ENCODE measurements at regions not wholly inside any gene's neighbourhood (a gene's known extent, or its start where the extent isn't known, plus 50 kb on each side); places are given as distances from the start of the nearest gene placed in this dataset.

GRCh38 chr2:155109527-155109926 lies 411.0 kb downstream of the KCNJ3 start:
- Histone ChIP-seq H4K12ac (ENCODE audit: low read depth, low read length) (no peak overlapping the region), H3K36me3 (ENCODE audit: control insufficient read depth in 1 of 2, insufficient read depth in 2 of 2, low read length in 2 of 2) (peaks cover 0 to 1% of the 10 kb centered on the region in 2 experiments), H3K27ac (ENCODE audit: low read depth, low read length) (no peak overlapping the region), H3K23ac (ENCODE audit: low read length) (no peak overlapping the region), H3K14ac (ENCODE audit: low read length) (no peak overlapping the region), H3K79me2 (ENCODE audit: control insufficient read depth, insufficient read depth, low read length, poor library complexity) (no peaks in the 10 kb centered on the region), H4K91ac (ENCODE audit: low read depth, low read length) (no peak overlapping the region), H3K18ac (ENCODE audit: low read length) (no peak overlapping the region), H3K4me2 (ENCODE audit: low read length) (no peak overlapping the region), H2AK5ac (ENCODE audit: low read length) (no peak overlapping the region), H3K9ac (ENCODE audit: low read length) (no peak overlapping the region), H3K4me1 (ENCODE audit: control insufficient read depth in 1 of 2, insufficient read depth in 2 of 2, low read length in 2 of 2) (no peaks in the 10 kb centered on the region), H4K8ac (ENCODE audit: low read depth, low read length) (no peak overlapping the region), H2AFZ (ENCODE audit: insufficient read depth, low read length, poor library complexity) (no peak overlapping the region), H3K27me3 (ENCODE audit: insufficient read depth, low read length) (no peaks in the 10 kb centered on the region), H2BK120ac (ENCODE audit: insufficient read depth, low read length, poor library complexity) (no peak overlapping the region), H3K9me3 (ENCODE audit: insufficient read depth, low read depth, low read length) (no peaks in the 10 kb centered on the region), H2BK12ac (ENCODE audit: low read length) (no peak overlapping the region), H2BK5ac (ENCODE audit: low read depth, low read length, poor library complexity) (no peak overlapping the region), H3K4ac (ENCODE audit: low read depth, low read length) (no peak overlapping the region), H3K4me3 (ENCODE audit: low read depth, low read length) (no peak overlapping the region), H3K79me1 (ENCODE audit: low read length) (no peaks in the 10 kb centered on the region)
- DNase-seq, result no peak
- no CpG with 5 or more reads among the region's 1 CpG for whole genome bisulfite sequencing (ENCODE audit: extremely low coverage, insufficient coverage, insufficient read length)

GRCh38 chr2:155100261-155100660 lies 401.8 kb downstream of the KCNJ3 start:
- no peak overlapping the region for H4K8ac ChIP-seq (ENCODE audit: low read depth, low read length)
- no peak overlapping the region for H3K9ac ChIP-seq (ENCODE audit: low read length)
- H3K4ac ChIP-seq (ENCODE audit: low read depth, low read length), result no peak overlapping the region
- no peak overlapping the region for H3K23ac ChIP-seq (ENCODE audit: low read length)
- peak overlapping the region; percentile 23 for H2BK12ac ChIP-seq (ENCODE audit: low read length)
- H3K14ac ChIP-seq (ENCODE audit: low read length), result no peak overlapping the region
- no peak overlapping the region for H4K12ac ChIP-seq (ENCODE audit: low read depth, low read length)
- H2AFZ ChIP-seq (ENCODE audit: insufficient read depth, low read length, poor library complexity), result no peak overlapping the region
- H4K91ac ChIP-seq (ENCODE audit: low read depth, low read length), result peak overlapping the region; percentile 58
- no peaks in the 10 kb centered on the region for H3K36me3 ChIP-seq (ENCODE audit: control insufficient read depth in 1 of 2, insufficient read depth in 2 of 2, low read length in 2 of 2)
- no peaks in the 10 kb centered on the region for H3K27me3 ChIP-seq (ENCODE audit: insufficient read depth, low read length)
- peaks cover 3% of the 10 kb centered on the region for H3K79me1 ChIP-seq (ENCODE audit: low read length)
- no peak overlapping the region for H3K18ac ChIP-seq (ENCODE audit: low read length)
- peak overlapping the region; percentile 31 for H2BK5ac ChIP-seq (ENCODE audit: low read depth, low read length, poor library complexity)
- peak overlapping the region; percentile 19 for H3K4me2 ChIP-seq (ENCODE audit: low read length)
- H3K4me1 ChIP-seq (ENCODE audit: control insufficient read depth in 1 of 2, insufficient read depth in 2 of 2, low read length in 2 of 2), result peaks cover 7 to 8% of the 10 kb centered on the region in 2 experiments
- H3K79me2 ChIP-seq (ENCODE audit: control insufficient read depth, insufficient read depth, low read length, poor library complexity), result no peaks in the 10 kb centered on the region
- peak; percentile 29 to 35 for DNase-seq
- H2AK5ac ChIP-seq (ENCODE audit: low read length), result no peak overlapping the region
- peak overlapping the region; percentile 64 for H3K27ac ChIP-seq (ENCODE audit: low read depth, low read length)
- no CpG with 5 or more reads among the region's 2 CpGs for WGBS (ENCODE audit: extremely low coverage, insufficient coverage, insufficient read length)
- peak overlapping the region; percentile 30 for H2BK120ac ChIP-seq (ENCODE audit: insufficient read depth, low read length, poor library complexity)
- no peak overlapping the region for H3K4me3 ChIP-seq (ENCODE audit: low read depth, low read length)
- peaks cover 2% of the 10 kb centered on the region for H3K9me3 ChIP-seq (ENCODE audit: insufficient read depth, low read depth, low read length)

GRCh38 chr2:155099784-155100183 lies 401.3 kb downstream of the KCNJ3 start:
- WGBS (ENCODE audit: extremely low coverage, insufficient coverage, insufficient read length), result no CpG with 5 or more reads among the region's 1 CpG
- Histone ChIP-seq H3K27me3 (ENCODE audit: insufficient read depth, low read length) (no peaks in the 10 kb centered on the region), H3K9me3 (ENCODE audit: insufficient read depth, low read depth, low read length) (peaks cover 2% of the 10 kb centered on the region), H2AFZ (ENCODE audit: insufficient read depth, low read length, poor library complexity) (no peak overlapping the region), H2AK5ac (ENCODE audit: low read length) (no peak overlapping the region), H4K12ac (ENCODE audit: low read depth, low read length) (no peak overlapping the region), H4K8ac (ENCODE audit: low read depth, low read length) (no peak overlapping the region), H2BK5ac (ENCODE audit: low read depth, low read length, poor library complexity) (peak overlapping the region; percentile 31), H3K27ac (ENCODE audit: low read depth, low read length) (peak overlapping the region; percentile 64), H3K9ac (ENCODE audit: low read length) (no peak overlapping the region), H2BK120ac (ENCODE audit: insufficient read depth, low read length, poor library complexity) (peak overlapping the region; percentile 30), H3K79me1 (ENCODE audit: low read length) (peaks cover 3% of the 10 kb centered on the region), H3K14ac (ENCODE audit: low read length) (no peak overlapping the region), H3K79me2 (ENCODE audit: control insufficient read depth, insufficient read depth, low read length, poor library complexity) (no peaks in the 10 kb centered on the region), H3K4me1 (ENCODE audit: control insufficient read depth in 1 of 2, insufficient read depth in 2 of 2, low read length in 2 of 2) (peaks cover 7 to 8% of the 10 kb centered on the region in 2 experiments), H3K18ac (ENCODE audit: low read length) (no peak overlapping the region), H3K4me2 (ENCODE audit: low read length) (peak overlapping the region; percentile 19), H3K23ac (ENCODE audit: low read length) (no peak overlapping the region), H2BK12ac (ENCODE audit: low read length) (no peak overlapping the region), H4K91ac (ENCODE audit: low read depth, low read length) (peak overlapping the region; percentile 58), H3K4ac (ENCODE audit: low read depth, low read length) (no peak overlapping the region), H3K36me3 (ENCODE audit: control insufficient read depth in 1 of 2, insufficient read depth in 2 of 2, low read length in 2 of 2) (no peaks in the 10 kb centered on the region), H3K4me3 (ENCODE audit: low read depth, low read length) (no peak overlapping the region)
- DNase-seq, result peak; percentile 54 to 64

GRCh38 chr2:155095613-155096012 lies 397.1 kb downstream of the KCNJ3 start:
- Histone ChIP-seq H3K9me3 (ENCODE audit: insufficient read depth, low read depth, low read length) (no peaks in the 10 kb centered on the region), H3K4me3 (ENCODE audit: low read depth, low read length) (no peak overlapping the region), H4K91ac (ENCODE audit: low read depth, low read length) (no peak overlapping the region), H3K36me3 (ENCODE audit: control insufficient read depth in 1 of 2, insufficient read depth in 2 of 2, low read length in 2 of 2) (no peaks in the 10 kb centered on the region), H2BK5ac (ENCODE audit: low read depth, low read length, poor library complexity) (no peak overlapping the region), H4K12ac (ENCODE audit: low read depth, low read length) (no peak overlapping the region), H3K79me1 (ENCODE audit: low read length) (peaks cover 3% of the 10 kb centered on the region), H3K4ac (ENCODE audit: low read depth, low read length) (no peak overlapping the region), H2AK5ac (ENCODE audit: low read length) (no peak overlapping the region), H3K79me2 (ENCODE audit: control insufficient read depth, insufficient read depth, low read length, poor library complexity) (no peaks in the 10 kb centered on the region), H3K9ac (ENCODE audit: low read length) (no peak overlapping the region), H2BK12ac (ENCODE audit: low read length) (no peak overlapping the region), H3K4me1 (ENCODE audit: control insufficient read depth in 1 of 2, insufficient read depth in 2 of 2, low read length in 2 of 2) (peaks cover 7 to 8% of the 10 kb centered on the region in 2 experiments), H3K4me2 (ENCODE audit: low read length) (no peak overlapping the region), H2AFZ (ENCODE audit: insufficient read depth, low read length, poor library complexity) (no peak overlapping the region), H4K8ac (ENCODE audit: low read depth, low read length) (no peak overlapping the region), H3K27me3 (ENCODE audit: insufficient read depth, low read length) (no peaks in the 10 kb centered on the region), H3K14ac (ENCODE audit: low read length) (no peak overlapping the region), H2BK120ac (ENCODE audit: insufficient read depth, low read length, poor library complexity) (no peak overlapping the region), H3K18ac (ENCODE audit: low read length) (no peak overlapping the region), H3K27ac (ENCODE audit: low read depth, low read length) (no peak overlapping the region), H3K23ac (ENCODE audit: low read length) (no peak overlapping the region)
- no CpG with 5 or more reads among the region's 1 CpG for WGBS (ENCODE audit: extremely low coverage, insufficient coverage, insufficient read length)
- no peak for DNase-seq
